HCT116 (cell line): ENCODE measurements at regions not wholly inside any gene's neighbourhood (a gene's known extent, or its start where the extent isn't known, plus 50 kb on each side); places are given as distances from the start of the nearest gene placed in this dataset.

Experiments
- ATAC-seq: fragments of 200-7000 bp; cut with Tn5 transposase; 2 replicates; pipeline ENCODE4 v1.9.1; 2020; ENCODE audit warnings: mild to moderate bottlenecking, moderate library complexity
- BruUV-seq: library from RNA; stranded (reverse); fragments of 400-500 nt; replicated peaks from 2 replicates; lab custom pipeline; 2021; lab: Mats Ljungman, UMichigan
- CTCF ChIA-PET: fragments of 300-600 bp; sonication (Branson Sonifier 250); formaldehyde crosslinking; loops from one replicate; lab custom pipeline; 2021; ENCODE audit warnings: antibody characterized with exemption; lab: Charles Lee
- POLR2A ChIA-PET: fragments of 300-600, 350-600 bp; sonication (Branson Sonifier 250); formaldehyde crosslinking; loops from one replicate; lab custom pipeline; 2021; ENCODE audit warnings: antibody characterized with exemption; lab: Charles Lee
- RAD21 ChIA-PET, 2 experiments: fragments of 300-600 bp; sonication (Branson Sonifier 250); formaldehyde crosslinking; loops; one replicate each; lab custom pipeline; 2023; ENCODE audit warnings: low total read pairs in 2 of 2; ENCODE audit not compliant: uncharacterized antibody in 2 of 2, unreplicated experiment in 2 of 2, low non-redundant PET in 1 of 2; lab: Charles Lee
- DNase-seq: peaks from one replicate; pipeline ENCODE4 v3.0.0-alpha.2; 2010; ENCODE audit warnings: low read depth, low spot score
- H2AFZ ChIP-seq: fragments of 200-600 bp; shearing (Covaris generic), sonication (generic); 2 replicates; pipeline ENCODE4 v1.6.1; 2017; ENCODE audit warnings: low read depth, mixed run types, mixed read lengths, antibody characterized with exemption, low read length; ENCODE audit not compliant: poor library complexity, severe bottlenecking
- H3K27ac ChIP-seq: 2 replicates; pipeline ENCODE4 v1.5.1; 2012; ENCODE audit warnings: low read depth, low read length
- H3K27me3 ChIP-seq: fragments of 200-600 bp; sonication (generic); 2 replicates; pipeline ENCODE4 v1.6.1; 2016; ENCODE audit warnings: mixed run types, low read length, mixed read lengths; ENCODE audit not compliant: insufficient read depth
- H3K36me3 ChIP-seq, 2 experiments: fragments of 200-500 bp in 1 of 2; fragments of 200-600 bp in 1 of 2; sonication (Bioruptor generic) in 1 of 2; sonication (generic) in 1 of 2; 2 replicates each; pipeline versions ENCODE4 v1.5.1 to v1.6.1; 2014 to 2016; ENCODE audit warnings: low read length in 2 of 2, inconsistent platforms in 1 of 2, mixed read lengths in 1 of 2, mixed run types in 1 of 2; ENCODE audit not compliant: insufficient read depth in 2 of 2, control insufficient read depth in 1 of 2
- H3K4me1 ChIP-seq, 2 experiments: fragments of 200-600 bp in 1 of 2; sonication (generic) in 1 of 2; 2 replicates each; pipeline versions ENCODE4 v1.5.1 to v1.6.1; 2012 to 2017; ENCODE audit warnings: low read length in 2 of 2, inconsistent platforms in 1 of 2, mild to moderate bottlenecking in 1 of 2, mixed read lengths in 1 of 2, mixed run types in 1 of 2, moderate library complexity in 1 of 2; ENCODE audit not compliant: insufficient read depth in 2 of 2, control insufficient read depth in 1 of 2
- H3K4me2 ChIP-seq: fragments of 200-600 bp; sonication (generic); 2 replicates; pipeline ENCODE4 v1.6.1; 2017; ENCODE audit warnings: mixed run types, low read length, mixed read lengths
- H3K4me3 ChIP-seq, 2 experiments: fragments of 200-600 bp in 1 of 2; sonication (generic) in 1 of 2; replicated peaks in 1 of 2; 2 replicates each; pipeline ENCODE4 v1.5.1; 2011 to 2016; ENCODE audit warnings: low read length in 2 of 2, control low read depth in 1 of 2, low read depth in 1 of 2, mild to moderate bottlenecking in 1 of 2, mixed read lengths in 1 of 2, mixed run types in 1 of 2
- H3K79me2 ChIP-seq: fragments of 200-600 bp; sonication (generic); 2 replicates; pipeline ENCODE4 v1.6.1; 2017; ENCODE audit warnings: mild to moderate bottlenecking, mixed run types, low read length, moderate library complexity, mixed read lengths; ENCODE audit not compliant: insufficient read depth
- H3K9ac ChIP-seq: fragments of 200-600 bp; sonication (generic); 2 replicates; pipeline ENCODE4 v1.6.1; 2016; ENCODE audit warnings: low read length, mixed read lengths
- H3K9me2 ChIP-seq: fragments of 200-600 bp; sonication (generic), shearing (Covaris generic); 2 replicates; pipeline ENCODE4 v1.6.1; 2017; ENCODE audit warnings: mixed run types, mild to moderate bottlenecking, moderate library complexity; ENCODE audit not compliant: insufficient read depth
- H3K9me3 ChIP-seq, 2 experiments: fragments of 200-500 bp in 1 of 2; fragments of 200-600 bp in 1 of 2; sonication (Bioruptor generic) in 1 of 2; sonication (generic) in 1 of 2; 2 replicates each; pipeline ENCODE4 v1.6.1; 2014 to 2017; ENCODE audit warnings: low read length in 2 of 2, mixed read lengths in 2 of 2, inconsistent platforms in 1 of 2, low read depth in 1 of 2, mild to moderate bottlenecking in 1 of 2, mixed run types in 1 of 2, moderate library complexity in 1 of 2; ENCODE audit not compliant: control insufficient read depth in 1 of 2, insufficient read depth in 1 of 2
- H4K20me1 ChIP-seq: fragments of 200-600 bp; sonication (generic), shearing (Covaris generic); 2 replicates; pipeline ENCODE4 v1.6.1; 2017; ENCODE audit warnings: mixed run types, mild to moderate bottlenecking, moderate library complexity; ENCODE audit not compliant: insufficient read depth
- ELF1 ChIP-seq: IDR thresholded peaks from 2 replicates; pipeline ENCODE4 v1.6.1; 2012; ENCODE audit warnings: low read depth, borderline replicate concordance
- SP1 ChIP-seq: IDR thresholded peaks from 2 replicates; pipeline ENCODE4 v1.6.1; 2012; ENCODE audit warnings: low read depth
- intact Hi-C: fragments of 100-400 bp; cut with micrococcal nuclease; formaldehyde crosslinking; loops from 2 replicates; pipeline ENCODE4 v1.10.0; 2022
- TF ChIP-seq, protein P1 (sequence below), 3 experiments: fragments of 200-600 bp in 1 of 3; sonication (generic) in 1 of 3; IDR thresholded peaks in 2 of 3; conservative IDR thresholded peaks in 1 of 3; 2 replicates each; pipeline ENCODE4 v1.5.1; 2012 to 2017; ENCODE audit warnings: low read depth in 2 of 3, low read length in 2 of 3, antibody characterized with exemption in 1 of 3, borderline replicate concordance in 1 of 3, control low read depth in 1 of 3, mild to moderate bottlenecking in 1 of 3, mixed read lengths in 1 of 3, mixed run types in 1 of 3, moderate library complexity in 1 of 3; ENCODE audit not compliant: insufficient read depth in 1 of 3
- TF ChIP-seq, protein P2 (sequence below): IDR thresholded peaks from 2 replicates; pipeline ENCODE4 v1.6.1; 2012; ENCODE audit warnings: low read depth

DNA sequence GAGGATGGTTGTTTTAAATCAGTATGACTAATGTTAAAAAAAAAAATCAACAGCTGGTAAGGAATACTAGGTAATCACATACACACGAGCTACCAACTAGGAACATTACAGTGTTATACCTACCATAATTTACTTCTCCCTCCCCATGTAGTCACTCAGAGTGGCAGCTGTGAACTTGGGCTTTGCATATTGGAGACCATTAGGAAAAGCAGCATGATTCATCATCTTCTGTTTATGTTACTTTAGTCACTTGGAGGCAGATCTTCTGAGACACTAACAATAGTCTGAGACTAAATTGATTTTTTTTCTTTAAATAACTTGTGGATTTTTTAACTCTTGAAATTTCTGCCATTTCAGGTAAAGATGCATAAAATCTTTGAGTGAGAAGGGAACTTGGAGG, 141.5 kb upstream of the NR4A3 start:
- Histone ChIP-seq H3K27me3 (no peaks in the 10 kb centered on the region), H3K4me2 (no peak overlapping the region), H4K20me1 (no peaks in the 10 kb centered on the region), H3K9ac (no peak overlapping the region), H3K9me2 (no peaks in the 10 kb centered on the region), H3K36me3 (no peaks in the 10 kb centered on the region), H2AFZ (no peak overlapping the region), H3K9me3 (no peaks in the 10 kb centered on the region), H3K27ac (no peak overlapping the region), H3K4me3 (no peak overlapping the region), H3K4me1 (no peaks in the 10 kb centered on the region), H3K79me2 (no peaks in the 10 kb centered on the region)
- POLR2A ChIA-PET = no interaction called here
- RAD21 ChIA-PET = no interaction called here
- DNase-seq (no peak), ATAC-seq (no peak)
- intact Hi-C loops = no loop called here
- no TSS peak for BruUV-seq
- CTCF ChIA-PET = no interaction called here
- TF ChIP-seq, protein P1, sequence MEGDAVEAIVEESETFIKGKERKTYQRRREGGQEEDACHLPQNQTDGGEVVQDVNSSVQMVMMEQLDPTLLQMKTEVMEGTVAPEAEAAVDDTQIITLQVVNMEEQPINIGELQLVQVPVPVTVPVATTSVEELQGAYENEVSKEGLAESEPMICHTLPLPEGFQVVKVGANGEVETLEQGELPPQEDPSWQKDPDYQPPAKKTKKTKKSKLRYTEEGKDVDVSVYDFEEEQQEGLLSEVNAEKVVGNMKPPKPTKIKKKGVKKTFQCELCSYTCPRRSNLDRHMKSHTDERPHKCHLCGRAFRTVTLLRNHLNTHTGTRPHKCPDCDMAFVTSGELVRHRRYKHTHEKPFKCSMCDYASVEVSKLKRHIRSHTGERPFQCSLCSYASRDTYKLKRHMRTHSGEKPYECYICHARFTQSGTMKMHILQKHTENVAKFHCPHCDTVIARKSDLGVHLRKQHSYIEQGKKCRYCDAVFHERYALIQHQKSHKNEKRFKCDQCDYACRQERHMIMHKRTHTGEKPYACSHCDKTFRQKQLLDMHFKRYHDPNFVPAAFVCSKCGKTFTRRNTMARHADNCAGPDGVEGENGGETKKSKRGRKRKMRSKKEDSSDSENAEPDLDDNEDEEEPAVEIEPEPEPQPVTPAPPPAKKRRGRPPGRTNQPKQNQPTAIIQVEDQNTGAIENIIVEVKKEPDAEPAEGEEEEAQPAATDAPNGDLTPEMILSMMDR (IDR thresholded peaks at IDR 0.05 in 2 of 3, conservative IDR thresholded peaks at IDR 0.05 in 1 of 3; ENCODE audit: borderline replicate concordance in 1 of 3, insufficient read depth in 1 of 3, low read depth in 2 of 3, low read length in 2 of 3) = no peak
- TF ChIP-seq ELF1 (no peak), SP1 (no peak)
- TF ChIP-seq, protein P2, sequence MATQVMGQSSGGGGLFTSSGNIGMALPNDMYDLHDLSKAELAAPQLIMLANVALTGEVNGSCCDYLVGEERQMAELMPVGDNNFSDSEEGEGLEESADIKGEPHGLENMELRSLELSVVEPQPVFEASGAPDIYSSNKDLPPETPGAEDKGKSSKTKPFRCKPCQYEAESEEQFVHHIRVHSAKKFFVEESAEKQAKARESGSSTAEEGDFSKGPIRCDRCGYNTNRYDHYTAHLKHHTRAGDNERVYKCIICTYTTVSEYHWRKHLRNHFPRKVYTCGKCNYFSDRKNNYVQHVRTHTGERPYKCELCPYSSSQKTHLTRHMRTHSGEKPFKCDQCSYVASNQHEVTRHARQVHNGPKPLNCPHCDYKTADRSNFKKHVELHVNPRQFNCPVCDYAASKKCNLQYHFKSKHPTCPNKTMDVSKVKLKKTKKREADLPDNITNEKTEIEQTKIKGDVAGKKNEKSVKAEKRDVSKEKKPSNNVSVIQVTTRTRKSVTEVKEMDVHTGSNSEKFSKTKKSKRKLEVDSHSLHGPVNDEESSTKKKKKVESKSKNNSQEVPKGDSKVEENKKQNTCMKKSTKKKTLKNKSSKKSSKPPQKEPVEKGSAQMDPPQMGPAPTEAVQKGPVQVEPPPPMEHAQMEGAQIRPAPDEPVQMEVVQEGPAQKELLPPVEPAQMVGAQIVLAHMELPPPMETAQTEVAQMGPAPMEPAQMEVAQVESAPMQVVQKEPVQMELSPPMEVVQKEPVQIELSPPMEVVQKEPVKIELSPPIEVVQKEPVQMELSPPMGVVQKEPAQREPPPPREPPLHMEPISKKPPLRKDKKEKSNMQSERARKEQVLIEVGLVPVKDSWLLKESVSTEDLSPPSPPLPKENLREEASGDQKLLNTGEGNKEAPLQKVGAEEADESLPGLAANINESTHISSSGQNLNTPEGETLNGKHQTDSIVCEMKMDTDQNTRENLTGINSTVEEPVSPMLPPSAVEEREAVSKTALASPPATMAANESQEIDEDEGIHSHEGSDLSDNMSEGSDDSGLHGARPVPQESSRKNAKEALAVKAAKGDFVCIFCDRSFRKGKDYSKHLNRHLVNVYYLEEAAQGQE = no peak
